ENCODE measurements at regions not wholly inside any gene's neighbourhood (a gene's known extent, or its start where the extent isn't known, plus 50 kb on each side); places are given as distances from the start of the nearest gene placed in this dataset.

- TF ChIP-seq CTCF (IDR thresholded peaks at IDR 0.05), result no peak
- no peak for DNase-seq
- Mint-ChIP-seq H3K4me3 (peak overlapping the region; percentile 65; the same call in 1 of the 2 replicates), H3K4me1 (ENCODE audit: low read depth) (peaks cover 19% of the 10 kb centered on the region), H3K9me3 (no peaks in the 10 kb centered on the region), H3K36me3 (ENCODE audit: low read depth) (no peaks in the 10 kb centered on the region), H3K27ac (no peak overlapping the region), H3K27me3 (ENCODE audit: insufficient read depth) (peaks cover 12% of the 10 kb centered on the region)
These were observed 88.5 kb downstream of the NPIPB11 start for GRCh38 chr16:29318037-29318436.

- no peak for DNase-seq
- H3K4me1 Mint-ChIP-seq (ENCODE audit: low read depth), result peaks cover 19% of the 10 kb centered on the region
- no peaks in the 10 kb centered on the region for H3K36me3 Mint-ChIP-seq (ENCODE audit: low read depth)
- H3K27ac Mint-ChIP-seq, result no peak overlapping the region
- H3K4me3 Mint-ChIP-seq, result no peak overlapping the region
- no peak for TF ChIP-seq CTCF (IDR thresholded peaks at IDR 0.05)
- peaks cover 12% of the 10 kb centered on the region for H3K27me3 Mint-ChIP-seq (ENCODE audit: insufficient read depth)
- no peaks in the 10 kb centered on the region for H3K9me3 Mint-ChIP-seq
These were observed 89.2 kb downstream of the NPIPB11 start for GRCh38 chr16:29317269-29317668.

GRCh38 chr16:29316761-29317183 lies 89.7 kb downstream of the NPIPB11 start:
- TF ChIP-seq CTCF (IDR thresholded peaks at IDR 0.05), result no peak
- peaks cover 14% of the 10 kb centered on the region for H3K27me3 Mint-ChIP-seq (ENCODE audit: insufficient read depth)
- DNase-seq, result no peak
- H3K4me1 Mint-ChIP-seq (ENCODE audit: low read depth), result peaks cover 19% of the 10 kb centered on the region
- no peaks in the 10 kb centered on the region for H3K36me3 Mint-ChIP-seq (ENCODE audit: low read depth)
- H3K9me3 Mint-ChIP-seq, result no peaks in the 10 kb centered on the region
- H3K4me3 Mint-ChIP-seq, result no peak overlapping the region
- no peak overlapping the region for H3K27ac Mint-ChIP-seq

GRCh38 chr16:29315916-29316517 lies 90.5 kb downstream of the NPIPB11 start:
- Mint-ChIP-seq H3K4me3 (no peak overlapping the region), H3K4me1 (ENCODE audit: low read depth) (peaks cover 19% of the 10 kb centered on the region), H3K27me3 (ENCODE audit: insufficient read depth) (peaks cover 19% of the 10 kb centered on the region), H3K27ac (no peak overlapping the region), H3K36me3 (ENCODE audit: low read depth) (no peaks in the 10 kb centered on the region), H3K9me3 (no peaks in the 10 kb centered on the region)
- TF ChIP-seq CTCF (IDR thresholded peaks at IDR 0.05), result peak; percentile 32; the same call in 1 of the 2 replicates
- no peak for DNase-seq

GRCh38 chr16:29315046-29315445 lies 91.5 kb downstream of the NPIPB11 start:
- TF ChIP-seq CTCF (IDR thresholded peaks at IDR 0.05), result no peak
- Mint-ChIP-seq H3K27ac (no peak overlapping the region), H3K9me3 (no peaks in the 10 kb centered on the region), H3K4me1 (ENCODE audit: low read depth) (peaks cover 19% of the 10 kb centered on the region), H3K36me3 (ENCODE audit: low read depth) (no peaks in the 10 kb centered on the region), H3K4me3 (no peak overlapping the region), H3K27me3 (ENCODE audit: insufficient read depth) (peaks cover 20% of the 10 kb centered on the region)
- DNase-seq, result no peak

All from HFFc6 (cell line).